Activated CD8-positive, alpha-beta memory T cell treated with anti-CD3 and anti-CD28 coated beads for 4 hours (primary cell): ENCODE measurements at regions not wholly inside any gene's neighbourhood (a gene's known extent, or its start where the extent isn't known, plus 50 kb on each side); places are given as distances from the start of the nearest gene placed in this dataset.
"Not testable (repeated sequence)": the region's sequence is repeated elsewhere in the genome, so short reads cannot be mapped to it uniquely, and the experiment has no call there.

Source experiments
- DNase-seq, 2 donors: peaks; one replicate each; pipeline ENCODE4 v3.0.0-alpha.2; 2020; ENCODE audit warnings: low read depth in 2 of 2

DNA sequence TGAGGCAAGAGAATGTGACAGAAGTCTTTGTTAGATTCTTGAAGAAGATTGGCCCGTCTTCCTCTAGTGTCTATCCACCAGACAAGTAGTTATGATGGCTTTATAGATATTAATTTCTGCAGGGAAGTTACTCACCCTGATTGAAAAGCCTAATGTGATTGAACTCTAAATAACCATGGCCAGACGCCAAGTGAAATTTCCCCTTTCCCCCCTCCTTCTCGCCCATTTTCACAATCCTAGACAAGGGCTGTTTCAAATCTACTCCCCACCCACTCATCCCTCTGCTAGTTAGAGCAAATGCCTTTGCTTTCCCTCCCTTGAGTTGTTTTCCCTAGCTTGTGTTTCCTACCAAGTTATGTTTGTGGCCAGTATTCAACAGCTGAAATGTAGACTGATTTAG is 182.5 kb downstream of the TMEM167A start:
- no peak for DNase-seq

DNA sequence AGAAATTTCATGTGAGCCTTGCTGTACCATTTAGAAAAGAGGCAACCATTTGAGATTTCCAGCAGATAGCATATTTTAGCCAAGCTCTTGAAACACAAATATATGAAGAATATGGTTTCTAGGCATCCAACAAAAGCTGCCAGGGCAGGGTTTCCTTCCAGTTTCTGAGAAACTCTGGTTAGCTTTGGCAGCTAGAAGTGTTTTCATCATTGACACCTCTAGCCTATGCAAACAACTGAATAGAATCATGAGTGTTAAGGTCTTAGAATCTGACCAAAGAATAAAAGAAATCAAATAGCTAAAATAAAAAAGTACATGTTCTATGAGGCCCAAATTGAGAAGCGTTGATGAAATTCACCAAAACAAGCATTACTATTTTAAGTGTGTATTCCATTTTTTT is 188.1 kb downstream of the TMEM167A start:
- no peak for DNase-seq

DNA sequence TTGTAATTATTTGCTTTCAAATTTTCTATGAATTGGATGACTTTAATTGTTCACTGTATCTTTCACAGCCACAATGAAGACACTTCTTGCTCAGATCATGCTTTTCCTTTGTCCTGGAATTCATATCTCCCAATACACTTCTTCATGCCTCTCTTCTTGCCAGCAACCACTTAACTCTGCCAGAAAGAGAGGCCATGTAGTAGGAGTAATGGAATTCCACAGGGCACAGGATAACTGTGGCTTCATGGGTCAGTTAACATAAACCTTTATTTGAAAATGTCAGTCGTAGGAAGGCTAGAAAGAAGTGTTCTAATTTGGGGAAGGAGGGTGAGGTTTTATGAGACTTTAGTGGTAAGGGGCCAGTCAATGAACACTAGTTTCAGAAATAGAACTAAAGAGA is 190.3 kb downstream of the TMEM167A start:
- DNase-seq: no peak

DNA sequence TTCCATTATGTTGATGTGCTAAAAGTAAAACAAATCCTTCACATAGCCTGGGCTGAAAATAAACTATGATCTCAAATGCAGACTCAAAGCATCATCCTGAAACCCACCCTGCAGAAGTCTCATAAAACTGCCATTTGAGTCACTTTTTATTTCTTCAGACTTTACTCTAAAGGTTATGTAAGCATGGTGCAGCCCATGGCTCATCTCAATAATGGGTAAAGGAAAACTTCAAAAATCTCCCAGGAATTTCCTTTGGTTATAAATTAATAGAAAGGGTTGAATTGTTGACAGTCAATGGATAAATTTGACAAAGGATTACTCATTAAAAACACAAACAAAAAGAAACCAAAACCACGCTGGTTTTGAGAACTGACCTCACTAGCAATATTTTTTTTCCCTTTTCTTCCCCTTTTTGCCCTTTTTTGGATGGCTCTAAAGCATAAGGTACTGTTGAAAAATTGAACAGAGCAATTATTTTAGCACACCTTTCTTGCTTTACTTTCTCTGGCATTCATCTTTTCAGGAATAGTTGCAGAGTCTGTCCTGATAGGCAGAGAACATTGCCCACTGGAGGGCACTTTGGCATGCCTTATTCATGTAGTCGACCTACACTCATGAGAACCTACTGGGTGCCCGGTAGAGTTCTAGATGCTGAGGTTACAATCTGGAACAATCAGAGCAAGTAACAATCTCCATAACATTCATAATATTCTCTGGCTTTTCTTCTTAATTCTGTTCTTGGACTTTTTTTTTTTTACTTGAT is 191.4 kb downstream of the TMEM167A start:
- no peak for DNase-seq

DNA sequence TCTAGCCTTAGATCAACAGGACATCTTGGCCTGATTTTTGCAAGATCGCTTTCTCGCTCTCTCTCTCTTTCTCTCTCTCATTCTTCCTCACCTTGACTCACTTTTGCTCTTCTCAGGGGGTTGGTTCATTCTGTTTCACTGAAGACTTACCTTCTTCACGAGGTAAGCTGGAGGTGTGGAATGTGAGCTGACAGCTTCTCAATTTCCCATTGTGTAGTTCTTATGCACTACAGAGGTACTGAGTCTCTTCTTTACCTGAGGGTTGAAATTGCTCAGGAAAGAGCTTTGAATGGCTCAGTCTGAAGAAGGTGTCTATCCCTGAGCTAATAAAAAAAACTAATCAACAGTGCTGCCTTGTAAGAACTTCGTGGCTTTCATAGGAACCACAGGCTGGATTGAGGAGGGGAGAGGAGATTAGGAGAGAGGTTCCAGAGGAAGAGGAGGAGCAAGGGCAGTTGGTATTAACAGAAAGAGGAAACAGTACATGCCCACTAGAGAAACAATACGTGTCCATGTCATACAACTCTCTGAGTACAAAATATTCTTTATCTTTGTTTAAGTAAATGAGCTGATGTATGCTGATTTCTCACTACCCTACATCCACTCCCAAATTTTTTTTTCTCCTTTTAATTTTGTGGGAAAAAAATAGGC is 192.2 kb downstream of the TMEM167A start:
- no peak for DNase-seq

DNA sequence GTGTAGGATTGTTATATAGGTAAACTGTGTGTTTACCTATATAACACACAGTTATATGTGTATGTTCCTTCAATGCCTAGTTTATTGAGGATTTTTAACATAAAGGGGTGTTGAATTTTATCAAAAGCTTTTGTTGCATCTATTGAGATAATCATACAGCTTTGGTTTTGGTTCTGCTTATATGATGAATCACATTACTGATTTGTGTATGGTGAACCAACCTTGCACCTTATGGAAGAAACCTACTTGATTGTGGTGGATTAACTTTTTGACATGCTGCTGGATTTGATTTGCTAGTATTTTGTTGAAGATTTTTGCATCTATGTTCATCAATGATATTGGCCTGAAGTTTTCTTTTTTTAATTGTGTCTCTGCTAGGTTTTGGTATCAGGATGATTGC is 194.9 kb downstream of the TMEM167A start:
- DNase-seq: no peak

DNA sequence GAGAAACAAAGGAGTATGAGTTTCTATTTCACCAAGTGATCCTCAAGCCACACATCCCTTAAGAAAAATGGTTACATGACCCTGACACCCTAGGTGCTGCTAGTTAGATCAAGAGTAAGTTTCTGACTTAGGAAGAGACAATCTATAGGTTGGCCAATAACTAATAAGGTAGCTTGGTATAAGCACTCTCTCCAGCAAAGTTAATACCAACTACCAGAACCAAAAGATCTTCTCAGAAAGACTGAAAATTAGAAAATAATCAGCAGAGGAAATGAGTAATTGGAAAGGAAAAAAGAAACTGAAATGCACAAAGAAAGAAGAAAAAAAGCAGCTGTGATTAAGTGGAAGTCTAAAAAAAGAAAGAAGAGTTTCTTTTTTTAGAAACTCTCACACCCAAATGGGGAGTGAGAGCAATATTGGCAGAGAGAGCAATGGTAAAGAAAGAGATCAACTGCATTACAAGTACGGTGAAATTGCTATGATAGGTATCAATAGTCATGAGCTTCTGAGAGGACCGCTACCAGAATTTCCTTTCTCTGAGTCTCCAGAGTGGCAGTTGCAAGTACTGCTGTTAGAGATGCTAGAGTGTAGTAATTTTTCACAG is 195.5 kb downstream of the TMEM167A start:
- DNase-seq: no peak

DNA sequence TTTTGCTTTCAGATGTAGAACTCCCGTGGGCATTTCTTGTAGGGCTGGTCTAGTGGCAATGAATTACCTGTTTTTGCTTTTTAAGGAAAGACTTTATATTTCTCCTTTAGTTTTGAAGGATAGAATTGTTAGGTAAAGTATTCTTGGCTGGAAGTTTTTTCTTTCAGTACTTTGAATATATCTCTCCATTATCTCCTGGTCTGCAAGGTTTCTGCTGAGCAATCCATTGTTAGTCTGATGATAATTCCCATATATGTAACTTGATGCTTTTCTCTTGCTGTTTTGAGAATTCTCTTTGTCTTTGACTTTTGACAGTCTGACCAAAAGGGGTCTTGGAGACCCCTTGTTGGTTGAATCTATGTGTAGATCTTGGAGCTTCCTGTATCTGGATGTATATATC is 198.1 kb downstream of the TMEM167A start:
- no peak for DNase-seq

DNA sequence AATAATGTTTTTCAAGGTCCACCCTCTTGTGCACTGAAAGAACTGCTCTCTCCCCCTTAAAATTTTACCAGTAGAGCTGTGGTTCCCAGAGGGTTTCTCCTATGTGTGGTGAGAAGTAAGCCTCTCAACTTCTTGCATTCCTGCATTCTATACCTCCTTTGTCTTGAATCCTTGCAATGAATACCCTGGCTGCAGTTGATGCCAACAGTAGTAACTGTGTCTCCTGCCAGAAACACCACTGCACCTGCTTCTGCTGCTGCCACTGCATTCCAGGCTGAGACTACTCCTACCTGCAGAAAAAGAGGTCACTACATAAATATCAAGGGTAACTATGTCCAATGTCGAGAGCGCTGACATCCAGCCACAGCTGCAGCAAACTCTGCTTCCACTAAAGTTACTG is 203.7 kb downstream of the TMEM167A start:
- DNase-seq: no peak

DNA sequence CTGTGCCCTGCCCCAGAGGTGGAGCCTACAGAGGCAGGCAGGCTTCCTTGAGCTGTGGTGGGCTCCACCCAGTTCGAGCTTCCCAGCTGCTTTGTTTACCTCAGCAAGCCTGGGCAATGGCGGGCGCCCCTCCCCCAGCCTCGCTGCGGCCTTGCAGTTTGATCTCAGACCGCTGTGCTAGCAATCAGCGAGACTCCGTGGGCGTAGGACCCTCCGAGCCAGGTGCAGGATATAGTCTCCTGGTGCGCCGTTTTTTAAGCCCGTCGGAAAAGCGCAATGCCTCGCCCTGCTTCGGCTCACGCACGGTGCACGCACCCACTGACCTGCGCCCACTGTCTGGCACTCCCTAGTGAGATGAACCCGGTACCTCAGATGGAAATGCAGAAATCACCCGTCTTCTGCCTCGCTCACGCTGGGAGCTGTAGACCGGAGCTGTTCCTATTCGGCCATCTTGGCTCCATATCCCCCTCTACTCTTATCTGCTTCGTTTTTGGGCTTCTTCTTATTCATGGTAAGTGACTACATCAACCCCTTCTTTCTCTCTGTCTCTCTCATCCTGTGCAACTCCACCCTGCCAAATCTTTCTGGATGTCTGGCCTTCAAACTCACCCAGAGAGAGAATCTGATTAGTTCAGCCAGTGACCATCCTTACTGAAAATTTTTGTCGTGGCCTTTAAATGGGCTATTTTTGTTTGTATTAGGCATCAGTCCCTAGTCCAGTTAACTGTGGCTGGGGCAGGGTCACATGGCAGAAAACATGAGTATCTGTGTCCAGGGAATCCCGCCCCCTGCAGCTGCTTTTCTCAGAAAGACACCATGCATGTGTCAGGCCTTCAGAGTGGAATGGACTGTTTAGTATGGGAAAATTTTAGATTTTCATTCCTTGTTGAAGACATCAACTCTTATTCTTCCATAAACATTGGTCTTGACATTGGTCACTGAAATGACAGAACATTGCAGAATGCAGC is 204.6 kb downstream of the TMEM167A start:
- not testable (repeated sequence) for DNase-seq

DNA sequence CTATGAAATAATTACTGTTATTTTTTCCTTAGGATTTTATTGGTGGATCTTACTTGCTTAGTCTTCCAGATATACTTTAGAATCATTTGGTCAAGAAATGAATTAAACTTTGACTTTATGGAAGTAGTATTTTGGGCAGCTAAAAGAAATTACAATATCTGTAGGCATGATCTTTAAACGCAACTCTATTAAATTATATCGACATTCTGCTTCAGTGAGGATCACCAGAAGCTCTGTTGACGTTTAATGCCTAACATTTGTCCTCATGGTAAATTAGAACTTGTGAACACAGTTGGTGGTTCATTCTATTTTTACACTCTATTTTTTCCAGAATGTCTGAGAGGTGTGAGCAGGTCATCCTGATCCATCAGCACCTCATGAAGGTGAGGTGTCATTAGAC is 211.6 kb downstream of the TMEM167A start:
- DNase-seq: no peak

DNA sequence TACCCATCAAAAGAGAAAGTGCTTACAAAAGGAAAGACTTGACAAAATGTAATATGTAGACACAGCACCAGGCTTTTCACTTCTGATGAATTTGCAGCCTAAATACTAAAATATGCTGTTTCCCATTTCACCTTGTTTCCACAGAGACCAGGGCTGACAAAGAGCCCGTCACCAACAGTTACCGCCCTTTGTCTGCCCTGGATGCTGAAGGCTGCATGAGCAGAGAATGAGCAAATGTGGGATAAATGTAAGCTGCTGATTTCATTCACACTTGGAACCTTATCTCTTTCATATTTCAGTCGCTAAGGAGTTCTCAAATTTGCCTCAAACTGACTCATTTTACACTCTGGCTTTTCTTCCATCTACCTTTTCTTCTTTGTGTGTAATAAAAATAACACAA is 213.9 kb downstream of the TMEM167A start:
- no peak for DNase-seq

DNA sequence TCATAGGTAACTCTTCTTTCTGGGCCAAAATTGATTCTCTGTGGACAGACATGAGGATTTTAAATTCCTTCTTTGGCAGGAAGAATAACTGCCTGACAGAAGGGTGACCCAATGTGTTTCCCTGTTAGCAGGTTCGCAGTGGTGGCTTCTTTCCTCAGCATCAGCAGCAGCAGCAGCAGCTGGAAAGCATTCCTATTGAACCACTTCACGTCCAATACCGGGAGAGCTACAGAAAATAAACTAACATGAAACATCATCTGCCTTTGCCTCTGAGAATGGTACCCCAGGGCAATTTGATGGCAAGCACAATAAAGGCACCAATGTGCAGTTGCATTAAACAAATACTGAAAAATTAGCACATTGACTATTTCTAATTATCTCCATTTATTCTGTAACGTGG is 214.5 kb downstream of the TMEM167A start:
- no peak for DNase-seq

DNA sequence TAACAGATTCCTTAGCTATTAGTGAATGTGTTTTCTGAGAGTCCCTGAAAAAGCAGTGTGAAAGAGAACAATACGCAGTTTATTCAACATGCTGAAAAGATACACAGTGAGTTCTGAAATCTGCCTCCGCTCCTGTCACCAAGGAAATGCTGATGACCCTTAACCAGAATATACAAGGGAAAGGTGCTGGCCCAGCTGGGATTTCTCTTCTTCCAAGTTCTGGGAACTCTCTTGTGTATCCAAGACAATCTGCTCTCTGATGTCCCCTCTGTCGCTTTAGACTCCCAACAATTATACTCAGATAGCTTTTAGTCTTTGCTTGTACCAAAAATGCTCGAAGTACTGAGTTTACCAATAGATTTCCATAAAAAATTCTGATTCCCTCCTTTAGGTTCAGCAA is 214.9 kb downstream of the TMEM167A start:
- no peak for DNase-seq

DNA sequence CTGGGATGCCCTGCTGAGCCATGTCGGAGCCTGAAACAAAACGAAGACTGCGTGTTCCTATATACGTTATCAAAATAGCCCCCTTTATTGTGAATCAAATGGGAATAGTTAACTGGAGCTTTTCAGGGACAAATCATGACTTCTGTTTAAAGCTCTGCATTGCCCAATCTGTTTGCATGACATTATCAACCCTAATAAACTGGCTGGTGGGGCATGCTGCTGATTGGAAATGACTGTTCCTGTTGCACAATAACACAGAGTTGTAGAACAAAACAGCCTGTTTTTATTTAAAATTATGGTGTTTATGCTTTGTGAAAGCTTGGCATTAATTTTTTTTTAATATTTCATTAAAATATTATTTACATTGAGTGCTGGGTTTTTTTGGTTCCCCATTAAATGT is 215.5 kb downstream of the TMEM167A start:
- no peak for DNase-seq

DNA sequence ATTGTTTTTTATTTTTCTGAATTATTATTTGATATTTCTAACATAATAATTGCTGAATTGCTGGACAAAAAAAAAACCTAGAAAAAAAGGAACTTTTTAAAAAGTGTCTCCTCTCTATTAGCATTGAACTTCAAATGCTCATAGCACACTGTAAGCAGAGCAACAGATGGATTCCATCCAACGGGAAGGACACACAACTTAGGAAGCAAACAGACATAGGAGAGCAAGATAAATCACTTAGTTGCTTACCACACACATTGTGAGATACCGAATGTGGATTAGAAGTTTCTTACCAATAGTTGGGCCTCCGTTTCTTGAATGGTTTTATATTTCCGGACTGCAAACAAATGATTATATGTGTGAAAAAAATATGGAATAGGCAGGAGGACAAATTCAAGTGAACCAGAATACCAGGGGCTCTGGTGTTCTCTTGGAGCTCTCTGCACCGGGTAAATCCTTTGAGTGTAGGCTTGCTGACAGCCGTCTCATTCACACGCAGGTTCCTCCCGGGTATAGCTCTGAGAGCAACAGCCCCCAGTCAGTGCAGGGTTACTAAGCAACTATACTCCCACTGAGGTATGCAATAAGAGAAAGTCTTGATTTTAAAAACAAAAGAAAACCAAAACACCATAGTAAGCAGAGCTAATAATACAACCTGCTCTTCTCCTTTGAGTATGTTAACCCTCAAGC is 217.6 kb downstream of the TMEM167A start:
- DNase-seq: no peak

DNA sequence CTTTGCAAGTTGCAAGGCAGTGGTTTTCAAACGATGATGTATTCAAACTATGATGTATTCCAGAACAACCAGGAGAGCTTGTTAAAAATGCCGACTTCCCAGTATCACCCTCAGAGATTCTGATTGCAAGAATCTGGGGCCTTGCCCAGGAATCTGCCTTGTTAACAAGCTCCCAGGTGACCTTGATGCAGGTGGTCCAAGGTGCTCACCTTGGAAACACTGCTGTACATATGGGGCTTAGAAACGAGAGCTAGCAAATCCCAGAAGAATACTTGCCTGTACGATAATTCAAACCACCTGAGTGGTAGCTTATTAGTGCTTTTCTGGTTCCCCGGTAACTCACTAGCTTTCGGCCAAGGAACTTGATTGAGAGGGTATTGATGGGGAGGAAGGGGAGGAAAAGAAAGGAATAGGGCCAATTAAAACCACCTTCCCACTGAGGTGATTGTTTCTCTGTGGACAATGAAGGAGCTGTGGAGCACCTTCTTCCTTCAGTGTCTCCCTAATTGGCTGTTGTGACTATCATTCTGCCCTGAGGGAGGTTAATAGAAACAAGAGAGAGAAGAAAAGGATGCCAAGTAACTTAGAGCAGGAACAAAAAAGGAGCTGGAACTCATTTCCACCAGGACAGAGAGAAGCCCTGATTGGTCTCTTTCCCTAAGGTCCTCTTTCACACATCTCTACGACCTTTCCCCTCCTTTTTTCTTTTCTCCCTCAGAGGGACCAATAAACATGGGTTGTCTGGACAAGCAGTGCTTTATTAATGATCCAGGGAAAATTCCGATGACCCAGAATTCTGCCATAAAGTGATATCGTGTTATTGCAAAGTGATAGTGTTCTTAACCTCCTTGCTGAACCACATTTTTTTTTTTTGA is 218.8 kb downstream of the TMEM167A start:
- DNase-seq: no peak

DNA sequence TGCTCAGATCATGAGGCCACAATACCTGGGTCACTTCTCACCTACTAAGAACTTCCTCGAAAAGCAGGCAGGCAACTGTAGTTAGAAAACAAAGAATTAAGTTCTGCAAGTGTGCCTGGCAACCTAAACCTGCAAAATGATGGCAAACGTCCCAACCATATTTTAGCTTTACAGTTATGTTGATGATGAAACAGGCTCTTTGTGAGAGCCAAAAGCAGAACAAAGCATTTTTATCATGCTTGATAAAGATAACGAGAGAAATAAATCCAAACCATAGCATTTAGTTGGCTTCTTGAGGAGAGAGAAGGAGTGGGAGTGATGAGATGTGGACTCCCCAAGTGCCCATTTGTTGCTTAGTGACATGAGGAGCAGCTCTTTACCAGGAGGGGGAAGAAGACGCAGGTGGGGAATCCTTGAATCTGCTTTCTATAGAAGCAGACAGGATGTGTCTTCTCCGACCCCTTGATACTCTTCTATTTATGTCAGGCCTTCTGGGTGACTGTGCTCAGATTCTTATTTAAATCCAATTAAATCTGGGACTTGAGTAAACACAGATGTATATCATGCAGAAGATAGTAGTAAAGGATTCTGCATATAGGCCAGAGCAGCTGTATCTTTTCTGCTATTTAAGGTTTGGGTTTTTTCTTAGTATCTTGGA is 221.2 kb downstream of the TMEM167A start:
- DNase-seq: no peak

DNA sequence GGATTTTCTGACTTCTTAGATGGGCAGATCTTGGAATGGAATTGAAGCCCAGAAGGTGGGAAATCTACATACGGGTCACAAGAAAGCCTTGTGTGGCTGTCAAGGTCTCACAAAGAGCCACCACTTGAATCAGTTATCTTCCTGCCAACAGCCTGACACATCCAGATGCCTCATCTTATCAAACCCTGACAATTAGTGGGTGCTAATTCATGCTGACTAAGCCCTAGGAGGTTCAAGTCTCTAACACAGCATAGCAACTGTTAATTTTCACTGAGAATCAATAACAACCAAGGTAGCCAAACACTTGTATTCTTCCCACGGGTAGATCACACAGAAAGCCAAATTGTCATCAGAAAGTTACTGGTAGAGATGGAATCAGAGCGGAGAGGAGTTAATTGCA is 222.2 kb downstream of the TMEM167A start:
- no peak for DNase-seq

DNA sequence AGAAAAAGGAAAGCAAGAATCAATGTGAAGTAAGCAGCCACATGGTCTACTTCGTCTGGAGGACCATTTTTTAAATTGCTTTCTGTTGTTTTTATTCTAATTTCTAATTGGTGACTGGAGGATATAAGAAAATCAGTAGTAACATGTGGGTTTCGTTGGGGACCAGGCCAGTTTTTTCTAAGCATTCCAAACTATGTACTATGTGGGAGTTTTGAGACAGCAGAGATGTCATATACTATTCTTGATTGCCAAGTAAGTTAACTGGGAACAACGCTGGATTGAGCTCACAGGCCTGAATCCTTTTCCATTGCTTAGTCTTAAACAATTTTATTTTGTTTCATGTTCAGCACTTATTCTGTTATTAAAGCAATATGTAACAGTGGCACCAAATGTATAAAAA is 225.7 kb downstream of the TMEM167A start:
- no peak for DNase-seq
